ENCODE measurements at regions not wholly inside any gene's neighbourhood (a gene's known extent, or its start where the extent isn't known, plus 50 kb on each side); places are given as distances from the start of the nearest gene placed in this dataset.
"Not testable (repeated sequence)": the region's sequence is repeated elsewhere in the genome, so short reads cannot be mapped to it uniquely, and the experiment has no call there.

GRCh38 chr7:131157530-131158243 lies 170.0 kb upstream of the MKLN1 start:
- DNase-seq, result no peak

- DNase-seq, result not testable (repeated sequence)
These were observed 169.4 kb upstream of the MKLN1 start for GRCh38 chr7:131158244-131158636.

- no peak for DNase-seq
These were observed 167.7 kb upstream of the MKLN1 start for GRCh38 chr7:131159961-131160361.

- DNase-seq, result no peak
These were observed 166.6 kb upstream of the MKLN1 start for GRCh38 chr7:131161103-131161502.

- no peak for DNase-seq
These were observed 163.4 kb upstream of the MKLN1 start for GRCh38 chr7:131164025-131164925.

GRCh38 chr7:131166066-131166465 lies 161.6 kb upstream of the MKLN1 start:
- no peak for DNase-seq

- no peak for DNase-seq
These were observed 157.0 kb upstream of the MKLN1 start for GRCh38 chr7:131170440-131171271.

- no peak for DNase-seq
These were observed 154.4 kb upstream of the MKLN1 start for GRCh38 chr7:131173145-131173890.

GRCh38 chr7:131174391-131174790 lies 153.3 kb upstream of the MKLN1 start:
- no peak for DNase-seq

GRCh38 chr7:131174855-131175254 lies 152.8 kb upstream of the MKLN1 start:
- no peak for DNase-seq

GRCh38 chr7:131182446-131183058 lies 145.1 kb upstream of the MKLN1 start:
- no peak for DNase-seq

GRCh38 chr7:131183072-131183471 lies 144.6 kb upstream of the MKLN1 start:
- DNase-seq, result no peak

- no peak for DNase-seq
These were observed 144.0 kb upstream of the MKLN1 start for GRCh38 chr7:131183611-131184119.

GRCh38 chr7:131186816-131187215 lies 140.9 kb upstream of the MKLN1 start:
- DNase-seq, result no peak

GRCh38 chr7:131188367-131189339 lies 139.0 kb upstream of the MKLN1 start:
- DNase-seq, result peak; percentile 78

- no peak for DNase-seq
These were observed 138.2 kb upstream of the MKLN1 start for GRCh38 chr7:131189488-131189887.

GRCh38 chr7:131190146-131190545 lies 137.5 kb upstream of the MKLN1 start:
- DNase-seq, result no peak

GRCh38 chr7:131190581-131190980 lies 137.1 kb upstream of the MKLN1 start:
- no peak for DNase-seq

GRCh38 chr7:131194070-131194865 lies 133.4 kb upstream of the MKLN1 start:
- no peak for DNase-seq

GRCh38 chr7:131196803-131197202 lies 130.9 kb upstream of the MKLN1 start:
- DNase-seq, result no peak
